Epithelial cell of prostate (primary cell): ENCODE measurements at regions not wholly inside any gene's neighbourhood (a gene's known extent, or its start where the extent isn't known, plus 50 kb on each side); places are given as distances from the start of the nearest gene placed in this dataset.

ENCODE experiments used
- DNase-seq: peaks from one replicate; pipeline ENCODE4 v3.0.0-alpha.2; 2011; ENCODE audit warnings: low read depth, low spot score
- H3K27ac ChIP-seq: fragments of 450-650 bp; 2 replicates; pipeline ENCODE4 v1.5.1; 2017; ENCODE audit warnings: mild to moderate bottlenecking

DNA sequence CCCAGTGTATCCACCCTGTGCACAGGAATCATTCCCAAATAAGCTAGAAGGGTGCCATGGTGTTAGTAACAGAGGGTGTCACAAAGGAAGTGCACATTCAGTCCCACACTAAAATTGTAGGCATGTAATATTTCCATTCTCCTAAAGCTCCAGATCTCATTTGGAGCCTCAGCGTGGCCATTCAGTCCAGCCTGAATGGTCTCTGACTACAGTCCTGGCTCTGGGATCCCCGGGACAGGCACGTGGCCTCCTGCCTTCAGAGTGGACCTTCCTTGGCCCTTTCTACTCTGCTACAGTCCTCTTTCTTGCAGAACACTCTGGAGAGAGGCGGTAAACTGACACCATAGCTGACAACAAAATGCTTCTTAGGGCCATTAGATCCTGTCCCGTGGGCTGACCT lies 243.9 kb downstream of the IRX2 start:
- no peak overlapping the region for H3K27ac ChIP-seq
- no peak for DNase-seq

DNA sequence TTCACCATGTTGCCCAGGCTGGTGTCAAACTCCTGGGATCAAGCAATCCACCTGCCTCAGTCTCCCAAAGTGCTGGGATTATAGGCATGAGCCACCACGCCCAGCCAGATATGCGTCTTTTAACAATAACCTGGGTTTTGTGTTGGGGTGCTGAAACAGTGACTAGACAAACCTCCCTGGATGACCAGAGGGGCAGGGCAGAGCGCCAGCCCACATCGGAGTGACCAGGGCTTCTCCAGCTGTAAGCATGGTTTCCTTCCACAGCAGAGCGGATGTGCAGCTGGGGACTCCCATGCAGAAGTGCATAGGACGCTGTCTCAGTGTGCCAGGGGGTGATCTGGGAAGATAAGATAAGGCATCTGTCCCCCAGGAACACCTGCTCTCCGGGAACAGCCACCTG lies 244.9 kb downstream of the IRX2 start:
- no peak for DNase-seq

DNA sequence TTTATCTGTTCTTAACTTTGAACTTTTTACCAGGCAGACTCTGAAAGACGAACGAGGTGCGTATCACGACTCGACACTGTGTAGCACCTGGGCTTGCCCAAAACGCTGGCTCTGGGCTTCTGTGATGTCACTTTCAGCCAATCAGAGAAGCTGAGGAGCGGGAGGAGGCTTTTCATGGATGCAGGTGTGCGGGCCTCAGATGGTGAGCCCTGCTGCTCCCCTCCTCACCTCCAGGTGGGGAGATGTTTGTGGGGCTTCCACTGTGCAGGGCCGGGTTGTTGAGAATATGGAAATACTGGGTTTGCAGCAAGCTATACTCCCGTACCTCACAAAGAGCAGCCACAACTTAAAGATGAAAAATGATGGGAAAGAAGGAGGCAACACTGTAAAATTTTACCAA lies 246.3 kb downstream of the IRX2 start:
- no peak overlapping the region for H3K27ac ChIP-seq
- DNase-seq: no peak

More for the DNA sequence above, 244.9 kb downstream of the IRX2 start:
- H3K27ac ChIP-seq: no peak overlapping the region

DNA sequence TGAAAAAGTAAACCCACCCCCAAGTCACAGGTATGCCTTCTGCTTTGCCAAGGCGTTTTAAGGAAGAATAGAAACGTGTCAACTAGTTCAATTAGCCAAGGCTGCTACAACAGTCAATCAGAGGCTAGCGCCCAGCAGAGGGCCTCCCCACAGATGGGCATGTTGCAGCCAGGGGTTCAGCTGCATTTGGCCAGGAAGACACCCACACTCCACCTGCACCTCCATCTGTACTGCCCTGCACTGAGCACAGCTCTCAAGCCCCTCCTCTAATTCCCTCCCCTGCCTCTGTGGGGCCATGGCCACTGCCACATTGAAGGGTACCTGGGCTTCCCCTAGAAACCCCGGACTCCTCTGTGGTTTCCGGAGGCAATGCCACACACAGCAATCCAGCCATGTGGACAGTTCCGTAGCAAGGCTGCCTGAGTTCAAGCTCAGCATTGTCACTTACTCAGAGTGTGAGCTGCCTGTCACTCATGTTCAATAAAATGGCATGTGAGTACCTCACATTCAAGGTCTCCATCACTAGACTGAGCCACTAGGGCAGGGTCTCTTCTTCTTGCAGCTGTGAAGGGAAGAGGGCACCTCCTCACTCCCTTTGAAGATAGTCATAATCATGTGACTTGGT lies 248.4 kb downstream of the IRX2 start:
- no peak for DNase-seq
- H3K27ac ChIP-seq: no peak overlapping the region

DNA sequence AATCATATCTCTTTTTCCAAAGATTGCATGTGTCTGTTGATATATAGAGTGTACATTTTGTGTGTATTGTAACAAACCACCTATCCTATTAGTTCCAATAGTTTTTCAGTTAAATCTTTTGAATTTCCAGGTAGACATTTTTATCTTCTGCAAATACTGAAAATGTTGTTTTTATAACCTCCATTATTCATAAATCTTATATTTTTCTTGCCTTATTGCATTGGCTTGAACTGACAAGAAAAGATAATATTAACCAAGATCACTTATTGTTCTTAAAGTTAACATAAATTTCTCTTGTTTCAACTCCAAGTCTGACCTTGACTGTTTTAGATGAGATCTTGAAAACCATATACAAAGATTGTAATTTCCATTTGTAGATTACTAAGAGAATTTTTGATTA lies 251.6 kb downstream of the IRX2 start:
- H3K27ac ChIP-seq: no peak overlapping the region
- DNase-seq: no peak

DNA sequence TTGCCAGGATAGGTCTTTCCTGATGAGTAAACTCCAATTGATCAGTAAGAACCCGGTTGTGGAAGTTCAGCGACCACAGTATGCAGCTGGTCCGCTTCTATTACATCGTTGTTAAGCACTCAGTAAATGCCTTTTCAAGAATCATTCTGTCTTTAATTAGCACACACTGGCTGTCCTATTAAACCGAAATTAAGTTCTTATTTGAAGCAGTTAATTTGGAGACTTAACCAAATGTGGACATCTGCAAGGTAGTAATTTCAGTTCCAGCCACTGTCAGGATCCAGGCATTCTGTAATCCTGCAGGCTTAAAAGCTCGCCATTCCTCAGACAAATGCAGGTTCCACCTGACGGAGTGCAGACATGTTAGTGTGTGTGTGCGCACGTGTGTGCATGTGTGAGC lies 254.6 kb downstream of the IRX2 start:
- H3K27ac ChIP-seq: no peak overlapping the region
- no peak for DNase-seq

DNA sequence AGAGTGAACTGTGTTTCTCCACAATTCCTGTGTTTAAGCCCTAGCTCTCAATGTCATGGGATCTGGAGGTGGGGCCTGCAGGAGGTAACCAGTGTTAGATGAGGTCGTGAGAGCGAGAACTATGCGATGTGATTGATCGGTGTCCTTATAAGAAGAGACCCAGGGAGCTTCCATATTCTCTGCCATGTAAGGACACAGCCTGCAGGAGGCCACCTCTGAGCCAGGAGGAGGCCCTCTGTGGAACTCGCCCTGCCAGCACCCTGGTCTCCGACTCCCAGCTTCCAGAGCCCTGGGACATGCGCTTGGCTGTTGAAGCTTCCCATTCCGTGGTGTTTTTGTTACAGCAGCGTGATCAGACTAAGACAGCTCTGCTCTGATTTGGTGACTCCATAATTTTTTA lies 255.4 kb downstream of the IRX2 start:
- DNase-seq: no peak
- no peak overlapping the region for H3K27ac ChIP-seq

DNA sequence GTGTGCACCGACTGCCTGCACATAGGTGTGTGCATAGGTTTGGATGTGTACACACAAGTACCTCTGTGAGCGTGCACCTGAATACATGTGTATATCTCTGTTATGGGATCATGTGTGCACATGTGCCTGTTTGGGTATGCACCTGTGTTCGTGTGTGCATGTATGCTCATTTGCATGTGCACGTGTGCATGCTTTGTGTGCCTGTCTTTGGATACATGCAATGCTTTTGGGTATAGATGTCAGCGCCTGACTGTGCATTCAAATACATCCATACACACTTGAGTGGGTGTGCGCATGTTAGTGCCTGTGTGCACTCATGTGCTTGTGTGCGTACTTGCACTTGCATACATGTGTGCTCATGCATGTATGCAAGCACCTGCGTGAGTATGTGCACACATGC lies 258.1 kb downstream of the IRX2 start:
- H3K27ac ChIP-seq: no peak overlapping the region
- no peak for DNase-seq

DNA sequence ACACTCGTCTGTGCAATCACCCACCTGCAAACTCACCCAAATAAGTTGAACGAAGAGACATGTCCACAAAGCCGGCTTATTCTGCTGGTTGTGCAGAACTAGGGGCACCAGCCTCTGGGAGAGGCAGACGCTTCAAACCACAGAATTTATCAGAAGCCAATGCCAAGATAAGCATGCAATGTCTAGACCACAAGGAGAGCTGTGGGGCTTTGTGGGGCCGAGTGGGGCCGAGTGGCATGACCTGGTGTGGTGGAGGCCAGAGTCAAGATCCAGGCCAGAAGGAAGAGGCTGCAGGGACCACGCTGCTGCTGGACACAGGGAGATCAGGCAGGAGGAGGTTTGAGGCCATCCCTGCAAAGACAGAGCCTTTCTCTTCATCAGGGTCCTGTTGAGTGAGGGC lies 259.0 kb downstream of the IRX2 start:
- no peak for DNase-seq
- no peak overlapping the region for H3K27ac ChIP-seq

DNA sequence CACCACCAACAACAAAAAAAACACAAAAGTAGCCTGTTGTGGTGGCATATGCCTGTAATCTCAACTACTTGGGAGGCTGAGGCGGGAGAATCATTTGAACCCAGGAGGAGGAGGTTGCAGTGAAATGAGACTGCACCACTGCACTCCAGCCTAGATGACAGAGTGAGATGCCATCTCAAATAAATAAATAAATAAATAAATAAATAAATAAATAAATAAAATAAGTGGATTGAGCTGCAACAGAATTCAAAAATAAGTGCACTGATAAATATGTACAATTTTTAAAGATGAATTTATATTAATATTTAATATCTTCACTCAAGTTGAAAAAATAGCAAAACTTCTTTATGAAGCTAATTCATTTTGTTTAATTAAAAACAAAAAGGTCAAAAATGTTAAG lies 259.6 kb downstream of the IRX2 start:
- H3K27ac ChIP-seq: no peak overlapping the region
- no peak for DNase-seq

DNA sequence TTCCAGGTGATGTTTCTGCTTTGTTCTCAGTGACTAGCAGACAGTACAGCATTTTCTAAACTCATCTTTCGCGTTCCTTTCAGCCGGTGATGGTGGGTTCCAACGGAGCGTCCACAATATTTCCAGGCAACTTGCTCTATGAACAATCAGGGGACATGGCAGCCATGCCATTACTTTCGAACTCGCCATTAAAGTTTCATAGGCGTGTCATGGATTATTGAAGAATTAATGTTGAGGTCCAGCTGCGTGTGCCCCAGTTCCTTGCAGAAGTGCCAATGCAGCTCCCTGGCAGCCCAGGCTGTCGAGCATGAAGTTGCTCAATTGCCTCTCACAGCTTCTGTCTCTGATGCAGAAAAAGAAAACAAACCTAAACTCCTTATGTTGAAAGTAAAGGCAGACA lies 262.2 kb downstream of the IRX2 start:
- no peak for DNase-seq
- H3K27ac ChIP-seq: no peak overlapping the region

DNA sequence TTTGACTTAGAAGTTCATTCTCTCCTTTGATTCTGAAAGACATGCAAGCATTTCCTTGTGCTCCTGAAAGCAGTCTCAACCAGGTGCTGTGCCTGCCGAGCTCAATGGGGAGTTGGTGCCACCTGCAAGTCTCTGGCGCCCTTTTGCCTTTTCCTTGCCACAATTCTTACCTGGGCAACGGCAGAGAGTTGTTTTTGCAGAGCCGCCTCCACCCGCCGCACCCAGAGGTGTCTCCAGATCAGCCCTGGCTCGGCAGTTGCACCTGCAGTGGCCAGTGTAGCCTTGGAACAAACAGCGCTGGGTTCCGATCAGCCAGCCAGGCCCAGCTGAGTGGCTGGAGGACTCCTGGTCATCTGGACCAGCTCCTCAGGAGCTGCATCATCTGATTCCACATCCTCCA lies 262.9 kb downstream of the IRX2 start:
- no peak overlapping the region for H3K27ac ChIP-seq
- no peak for DNase-seq

DNA sequence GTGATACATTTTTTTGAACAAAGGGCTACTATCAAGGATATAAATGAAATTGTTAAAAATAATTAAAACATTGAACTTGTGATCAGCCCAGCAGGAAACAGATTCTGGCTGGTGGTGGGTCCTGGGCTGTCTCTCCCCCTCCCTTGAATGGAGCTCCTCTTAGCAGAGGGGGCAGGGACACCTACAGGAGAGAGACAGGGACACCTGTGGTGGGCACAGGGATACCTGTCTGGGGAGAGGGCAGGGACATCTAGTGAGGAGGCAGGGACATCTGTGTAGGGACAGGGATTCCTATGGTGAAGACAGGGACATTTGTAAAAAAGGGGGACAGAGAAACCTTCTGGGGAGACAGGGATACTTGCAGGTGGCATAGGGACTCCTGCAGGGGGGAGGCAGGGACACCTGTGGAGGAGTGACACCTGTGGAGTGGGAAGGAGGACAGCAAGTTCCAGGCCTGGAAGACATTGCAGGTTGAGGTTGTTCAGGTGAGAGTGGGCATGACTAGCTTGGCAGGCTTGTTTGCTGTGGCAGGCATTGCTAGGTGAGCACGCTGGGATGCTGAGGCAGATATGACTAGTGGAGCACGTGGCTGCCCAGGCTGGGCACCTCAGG lies 264.2 kb downstream of the IRX2 start:
- no peak overlapping the region for H3K27ac ChIP-seq
- no peak for DNase-seq

DNA sequence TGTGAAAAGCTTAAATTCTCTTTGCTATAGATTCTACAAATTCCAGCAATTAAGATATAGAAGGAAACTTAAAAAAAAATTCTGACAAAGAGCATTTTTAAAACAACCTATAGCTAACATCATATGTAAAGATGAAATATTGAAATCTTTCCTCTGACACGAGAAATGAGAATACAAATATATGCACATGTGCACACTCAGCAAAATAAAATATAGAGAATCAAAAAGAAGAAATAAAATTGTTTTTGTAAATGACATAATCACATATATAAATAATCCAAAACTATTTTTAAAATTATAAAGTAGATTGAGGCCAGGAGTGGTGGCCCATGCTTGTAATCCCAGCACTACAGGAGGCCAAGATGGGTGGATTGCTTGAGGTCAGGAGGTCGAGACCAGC lies 265.1 kb downstream of the IRX2 start:
- no peak for DNase-seq
- no peak overlapping the region for H3K27ac ChIP-seq

DNA sequence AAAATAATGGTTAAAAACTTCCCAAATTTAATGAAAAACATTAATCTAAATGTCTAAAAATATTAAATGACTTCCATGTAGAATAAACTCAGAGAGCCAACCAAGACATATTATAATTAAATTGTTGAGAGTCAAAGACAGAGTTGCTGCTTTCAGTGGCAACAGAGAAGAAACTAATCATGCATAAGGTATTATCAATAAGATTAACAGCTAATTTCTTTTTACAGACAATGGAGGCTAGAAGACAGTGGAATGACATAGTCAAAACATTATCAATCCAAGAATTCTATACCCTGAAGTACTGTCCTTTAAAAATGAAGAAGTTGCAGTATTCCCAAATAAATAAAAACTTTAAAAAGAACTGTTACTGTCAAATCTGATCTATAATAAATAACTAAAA lies 268.7 kb downstream of the IRX2 start:
- no peak overlapping the region for H3K27ac ChIP-seq
- no peak for DNase-seq

DNA sequence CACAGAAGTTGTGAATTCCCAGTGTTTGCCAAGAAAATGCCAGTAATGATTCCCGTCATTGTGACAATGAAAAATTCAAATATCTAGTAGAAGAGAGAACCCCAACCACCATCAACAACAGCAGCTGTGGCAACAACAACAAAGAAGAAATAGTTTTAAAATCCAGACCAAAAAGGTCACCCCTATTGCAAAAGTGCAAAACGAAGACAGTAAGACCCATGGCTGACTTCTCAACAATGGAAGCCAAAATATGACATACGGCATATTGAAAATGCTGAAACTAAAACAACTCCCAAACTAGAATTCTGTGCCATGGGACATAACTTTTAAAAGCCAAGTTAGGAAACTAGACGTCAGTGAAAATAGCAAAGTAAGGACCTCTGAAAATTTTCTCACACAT lies 270.6 kb downstream of the IRX2 start:
- no peak overlapping the region for H3K27ac ChIP-seq
- DNase-seq: no peak

DNA sequence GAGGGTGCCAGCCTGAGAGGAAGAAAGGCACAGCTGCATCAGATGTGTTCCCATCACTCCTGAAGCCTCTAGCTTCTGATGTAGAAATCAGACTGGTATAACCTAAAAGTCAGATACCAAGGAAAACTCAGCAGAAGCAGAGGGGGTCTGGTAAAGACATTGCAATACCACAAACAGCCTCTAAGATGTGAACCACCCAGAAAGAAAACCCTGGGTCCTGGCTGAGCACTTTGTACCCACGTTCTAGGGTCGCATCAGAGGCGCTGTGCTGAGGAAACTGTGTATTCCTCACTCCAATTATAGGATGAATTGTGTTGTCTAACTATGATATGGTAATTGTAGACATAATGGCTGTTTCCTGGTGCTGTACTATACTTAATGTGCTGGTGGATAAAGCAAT lies 275.6 kb downstream of the IRX2 start:
- DNase-seq: no peak
- H3K27ac ChIP-seq: no peak overlapping the region

DNA sequence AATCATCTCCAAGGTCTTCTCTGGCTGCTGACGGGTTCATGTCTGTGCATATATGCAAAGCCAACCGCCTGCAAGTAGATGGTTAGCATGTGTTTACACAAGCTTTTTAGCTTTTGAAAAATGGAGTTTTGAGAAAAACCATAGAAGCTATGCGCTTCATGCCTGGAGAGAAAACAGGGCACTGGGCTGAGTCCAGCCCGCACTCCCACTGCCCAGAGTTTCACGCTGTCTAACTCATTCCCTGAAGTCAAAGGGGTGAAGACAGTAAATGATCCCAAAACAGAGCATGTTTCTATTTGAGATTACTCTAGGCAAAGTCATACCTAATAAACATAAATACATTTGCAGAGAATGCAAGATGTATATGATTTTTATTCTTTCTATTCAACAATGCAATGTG lies 278.8 kb downstream of the IRX2 start:
- no peak overlapping the region for H3K27ac ChIP-seq
- DNase-seq: no peak

DNA sequence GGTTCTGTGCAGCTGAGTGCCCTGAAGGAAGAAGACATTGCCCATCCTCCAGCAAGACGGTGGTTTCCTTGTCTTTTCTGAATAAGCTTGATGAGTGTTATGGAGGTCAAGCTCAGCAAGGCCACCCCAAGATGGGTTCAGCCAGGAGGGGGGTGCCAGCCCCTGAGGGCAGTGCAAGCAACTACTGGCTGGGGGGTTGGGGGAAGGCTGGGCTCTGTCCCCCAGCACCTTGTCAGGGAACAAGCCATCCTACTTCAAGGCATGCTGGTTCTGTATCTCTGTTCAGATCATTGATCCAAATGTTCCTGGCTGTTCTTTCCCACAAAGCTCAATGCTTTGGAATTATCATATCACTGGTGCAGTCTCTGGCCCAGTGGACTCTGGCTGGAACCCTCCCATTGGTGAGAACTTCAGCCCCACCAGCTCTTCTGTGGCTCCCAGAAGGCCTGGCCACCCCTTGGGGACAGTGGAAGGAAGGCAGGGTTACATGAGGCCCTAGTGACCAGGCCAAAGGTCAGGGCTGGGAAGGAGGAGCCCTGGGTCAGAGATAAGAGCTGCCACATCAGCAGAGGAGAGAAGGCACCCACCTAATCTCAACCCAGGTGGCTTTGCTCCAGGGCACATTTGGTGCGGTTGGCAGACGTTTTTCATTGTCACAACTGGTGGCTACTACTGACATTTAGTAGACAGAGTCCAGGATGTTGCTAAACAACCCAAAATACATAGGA lies 280.2 kb downstream of the IRX2 start:
- no peak for DNase-seq
- no peak overlapping the region for H3K27ac ChIP-seq

DNA sequence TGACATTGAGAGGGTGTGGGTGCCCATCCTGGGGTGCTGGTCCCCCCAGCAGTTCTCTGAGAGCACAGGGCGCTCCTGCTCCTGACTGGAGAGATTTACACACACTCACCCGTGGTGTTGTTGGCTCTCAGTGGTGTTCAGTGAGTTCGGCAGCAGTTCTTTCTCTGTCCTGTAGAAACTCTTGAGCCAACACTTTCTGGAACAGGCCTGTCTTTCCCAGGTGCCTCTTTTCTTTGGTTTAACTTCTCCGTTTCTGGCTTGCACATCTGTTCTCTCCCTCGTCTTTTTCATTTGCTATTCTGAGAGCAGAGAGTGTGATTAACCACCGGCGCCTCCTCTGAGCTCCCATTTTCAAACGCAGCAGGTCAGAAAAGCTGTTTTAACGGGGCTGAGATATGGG lies 284.5 kb downstream of the IRX2 start:
- no peak for DNase-seq
- H3K27ac ChIP-seq: no peak overlapping the region

DNA sequence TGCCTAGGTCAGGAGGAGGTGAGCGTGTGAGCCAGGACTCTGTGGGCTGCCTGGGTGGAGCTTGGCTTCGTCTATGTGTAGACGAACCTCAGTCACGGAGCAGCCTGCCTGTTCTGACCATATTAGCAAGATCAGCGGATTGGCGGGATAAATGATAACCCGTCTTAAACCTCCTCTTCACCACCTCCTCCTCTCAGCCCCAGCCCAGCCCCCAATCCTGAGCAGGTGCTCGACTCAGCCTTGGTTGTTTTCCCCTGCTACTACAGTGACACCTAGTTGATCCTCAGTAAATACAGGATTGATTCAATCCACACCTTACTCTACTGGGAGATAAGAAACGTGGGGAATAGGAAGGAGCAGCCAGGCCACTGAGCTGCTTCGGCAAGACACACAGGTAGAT lies 286.1 kb downstream of the IRX2 start:
- DNase-seq: no peak
- H3K27ac ChIP-seq: no peak overlapping the region

DNA sequence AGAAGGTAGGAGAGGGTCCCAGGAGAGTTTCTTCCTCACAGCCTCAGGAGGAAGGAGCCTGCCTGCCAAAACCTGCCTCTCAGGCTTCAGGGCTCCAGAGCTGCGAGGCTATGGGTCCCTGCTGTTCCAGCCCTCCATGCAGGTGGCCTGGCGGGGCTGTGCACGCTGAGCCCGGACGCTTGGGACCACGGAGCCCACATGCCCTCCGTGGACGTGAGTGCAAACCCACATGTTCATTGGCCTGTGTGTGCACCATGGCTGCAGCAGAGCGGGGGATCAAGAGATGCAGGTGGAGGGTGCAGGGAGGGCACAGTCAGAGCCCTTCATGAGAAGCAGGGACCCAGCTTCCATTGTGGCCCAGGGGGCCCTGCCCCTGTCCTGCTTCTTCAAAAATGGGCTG lies 287.3 kb downstream of the IRX2 start:
- no peak for DNase-seq
- H3K27ac ChIP-seq: no peak overlapping the region
